Fibroblast of mammary gland (primary cell): ENCODE measurements at regions not wholly inside any gene's neighbourhood (a gene's known extent, or its start where the extent isn't known, plus 50 kb on each side); places are given as distances from the start of the nearest gene placed in this dataset.

Experiments used
- DNase-seq: peaks from one replicate; pipeline ENCODE4 v3.0.0-alpha.2; 2010; ENCODE audit warnings: low read depth
- H3K4me3 ChIP-seq: 2 replicates; pipeline ENCODE4 v1.5.1; 2011; ENCODE audit warnings: low read depth, mild to moderate bottlenecking, low read length, moderate library complexity; ENCODE audit not compliant: control insufficient read depth
- CTCF ChIP-seq: conservative IDR thresholded peaks from 2 replicates; pipeline ENCODE4 v1.5.1; 2011; ENCODE audit warnings: low read depth, low read length, inconsistent platforms; ENCODE audit not compliant: control insufficient read depth, insufficient read depth

- DNase-seq = no peak
- TF ChIP-seq CTCF = no peak
- no peak overlapping the region for H3K4me3 ChIP-seq
Observed at GRCh38 chr4:130859991-130860390, 1764.0 kb downstream of the C4orf33 start.

GRCh38 chr4:130896920-130897319 lies 1801.0 kb downstream of the C4orf33 start:
- DNase-seq = no peak
- TF ChIP-seq CTCF = no peak
- no peak overlapping the region for H3K4me3 ChIP-seq

- no peak overlapping the region for H3K4me3 ChIP-seq
- TF ChIP-seq CTCF = no peak
- DNase-seq = no peak
Observed at GRCh38 chr4:130901321-130901720, 1805.4 kb downstream of the C4orf33 start.

GRCh38 chr4:130922955-130923354 lies 1827.0 kb downstream of the C4orf33 start:
- DNase-seq = no peak
- no peak for TF ChIP-seq CTCF
- no peak overlapping the region for H3K4me3 ChIP-seq

GRCh38 chr4:130955520-130955919 lies 1859.6 kb downstream of the C4orf33 start:
- H3K4me3 ChIP-seq = no peak overlapping the region
- no peak for DNase-seq
- no peak for TF ChIP-seq CTCF

GRCh38 chr4:130985371-130985770 lies 1889.4 kb downstream of the C4orf33 start:
- no peak overlapping the region for H3K4me3 ChIP-seq
- no peak for TF ChIP-seq CTCF
- no peak for DNase-seq

- DNase-seq = no peak
- no peak overlapping the region for H3K4me3 ChIP-seq
- TF ChIP-seq CTCF = no peak
Observed at GRCh38 chr4:130995988-130996387, 1900.0 kb downstream of the C4orf33 start.
